Neural cell (in vitro differentiated cells): ENCODE measurements at regions not wholly inside any gene's neighbourhood (a gene's known extent, or its start where the extent isn't known, plus 50 kb on each side); places are given as distances from the start of the nearest gene placed in this dataset.

Source experiments
- H2AFZ ChIP-seq: fragments of 200-600, 300-800 bp; sonication (generic), shearing (Covaris generic); 2 replicates; pipeline ENCODE4 v1.6.0; 2014; ENCODE audit warnings: low read depth, mild to moderate bottlenecking, antibody characterized with exemption, low read length, moderate library complexity
- H3F3A ChIP-seq: fragments of 200-600 bp; shearing (Covaris generic); 2 replicates; pipeline ENCODE4 v1.6.1; 2016; ENCODE audit warnings: mild to moderate bottlenecking, moderate library complexity, mixed read lengths, antibody characterized with exemption, low read length; ENCODE audit not compliant: insufficient read depth, poor library complexity, severe bottlenecking
- H3K27ac ChIP-seq: fragments of 200-600, 300-800 bp; sonication (generic), shearing (Covaris generic); 2 replicates; pipeline ENCODE4 v1.5.1; 2014; ENCODE audit warnings: mild to moderate bottlenecking, low read length, moderate library complexity
- H3K27me3 ChIP-seq: fragments of 300-800, 200-600 bp; sonication (generic), shearing (Covaris generic); 2 replicates; pipeline ENCODE4 v1.6.0; 2014; ENCODE audit warnings: mild to moderate bottlenecking, low read depth, low read length, moderate library complexity; ENCODE audit not compliant: insufficient read depth
- H3K36me3 ChIP-seq: fragments of 300-800, 200-600 bp; sonication (generic), shearing (Covaris generic); 2 replicates; pipeline ENCODE4 v1.5.1; 2014; ENCODE audit warnings: mild to moderate bottlenecking, antibody characterized with exemption, low read length, moderate library complexity; ENCODE audit not compliant: insufficient read depth
- H3K4me2 ChIP-seq: fragments of 300-800, 200-600 bp; sonication (generic), shearing (Covaris generic); 2 replicates; pipeline ENCODE4 v1.6.0; 2014; ENCODE audit warnings: mild to moderate bottlenecking, low read length
- H3K4me3 ChIP-seq: fragments of 300-800, 200-600 bp; sonication (generic), shearing (Covaris generic); 2 replicates; pipeline ENCODE4 v1.5.1; 2014; ENCODE audit warnings: mild to moderate bottlenecking, low read length, moderate library complexity
- H3K79me2 ChIP-seq: fragments of 200-600 bp; shearing (Covaris generic); replicated peaks from 2 replicates; pipeline ENCODE4 v1.6.0; 2014; ENCODE audit warnings: mild to moderate bottlenecking, low read length, moderate library complexity; ENCODE audit not compliant: insufficient read depth
- H3K9ac ChIP-seq: fragments of 300-800, 200-600 bp; sonication (generic), shearing (Covaris generic); 2 replicates; pipeline ENCODE4 v1.6.1; 2016; ENCODE audit warnings: mild to moderate bottlenecking, low read length, mixed read lengths
- H3K9me2 ChIP-seq: fragments of 200-600 bp; shearing (Covaris generic); 2 replicates; pipeline ENCODE4 v1.6.1; 2016; ENCODE audit warnings: mild to moderate bottlenecking, low read length, mixed read lengths; ENCODE audit not compliant: insufficient read depth
- H3K9me3 ChIP-seq: fragments of 200-600, 300-800 bp; sonication (generic), shearing (Covaris generic); 2 replicates; pipeline ENCODE4 v1.6.1; 2016; ENCODE audit warnings: mild to moderate bottlenecking, mixed run types, low read length, moderate library complexity, mixed read lengths
- H4K20me1 ChIP-seq: fragments of 200-600 bp; shearing (Covaris generic); 2 replicates; pipeline ENCODE4 v1.6.1; 2016; ENCODE audit warnings: mild to moderate bottlenecking, mixed run types; ENCODE audit not compliant: insufficient read depth
- CTCF ChIP-seq: fragments of 450-650 bp; IDR thresholded peaks from 2 replicates; pipeline ENCODE4 v1.5.1; 2014; ENCODE audit warnings: antibody characterized with exemption, mild to moderate bottlenecking, moderate library complexity; ENCODE audit not compliant: poor library complexity, severe bottlenecking
- EP300 ChIP-seq: fragments of 450-650 bp; conservative IDR thresholded peaks from 2 replicates; pipeline ENCODE4 v1.6.1; 2014; ENCODE audit warnings: antibody characterized with exemption, mild to moderate bottlenecking, moderate library complexity; ENCODE audit not compliant: poor library complexity, severe bottlenecking
- EZH2 ChIP-seq: fragments of 200-600, 300-800 bp; shearing (Covaris generic), sonication (generic); IDR thresholded peaks from 2 replicates; pipeline ENCODE4 v1.6.1; 2014; ENCODE audit warnings: antibody characterized with exemption, low read length, borderline replicate concordance, mild to moderate bottlenecking; ENCODE audit not compliant: insufficient read depth, poor library complexity, severe bottlenecking
- MXI1 ChIP-seq: fragments of 450-650 bp; conservative IDR thresholded peaks from 2 replicates; pipeline ENCODE4 v1.6.1; 2014; ENCODE audit warnings: antibody characterized with exemption, mild to moderate bottlenecking; ENCODE audit not compliant: poor library complexity, severe bottlenecking
- POLR2AphosphoS5 ChIP-seq: IDR thresholded peaks from 2 replicates; pipeline ENCODE4 v1.6.1; 2012
- RAD21 ChIP-seq: fragments of 450-650 bp; conservative IDR thresholded peaks from 2 replicates; pipeline ENCODE4 v1.6.1; 2014; ENCODE audit warnings: antibody characterized with exemption, mild to moderate bottlenecking, moderate library complexity
- REST ChIP-seq: IDR thresholded peaks from 2 replicates; pipeline ENCODE4 v1.6.1; 2012; ENCODE audit warnings: borderline replicate concordance
- SMC3 ChIP-seq: fragments of 450-650 bp; conservative IDR thresholded peaks from 2 replicates; pipeline ENCODE4 v1.6.1; 2014; ENCODE audit warnings: antibody characterized with exemption, mild to moderate bottlenecking, moderate library complexity; ENCODE audit not compliant: poor library complexity
- TAF1 ChIP-seq: IDR thresholded peaks from 2 replicates; pipeline ENCODE4 v1.6.1; 2012; ENCODE audit warnings: low read depth

- Histone ChIP-seq H3K27me3 (peaks cover 12% of the 10 kb centered on the region), H3K36me3 (no peaks in the 10 kb centered on the region), H3K9me2 (no peaks in the 10 kb centered on the region), H3K4me3 (no peak overlapping the region), H3K27ac (no peak overlapping the region), H3K79me2 (no peaks in the 10 kb centered on the region), H3F3A (no peaks in the 10 kb centered on the region), H2AFZ (no peak overlapping the region), H3K9ac (no peak overlapping the region), H4K20me1 (no peaks in the 10 kb centered on the region), H3K4me2 (no peak overlapping the region), H3K9me3 (no peaks in the 10 kb centered on the region)
- TF ChIP-seq EP300 = no peak
- no peak for TF ChIP-seq REST
- no peak for TF ChIP-seq SMC3
- no peak for TF ChIP-seq EZH2
- TF ChIP-seq RAD21 = no peak
- TF ChIP-seq POLR2AphosphoS5 = no peak
- no peak for TF ChIP-seq CTCF
- TF ChIP-seq MXI1 = no peak
- no peak for TF ChIP-seq TAF1
These were observed 162.8 kb upstream of the TNRC6C start for GRCh38 chr17:77795685-77796084.

GRCh38 chr17:77796176-77796860, 162.2 kb upstream of the TNRC6C start:
- Histone ChIP-seq H4K20me1 (no peaks in the 10 kb centered on the region), H3K4me3 (no peak overlapping the region), H2AFZ (no peak overlapping the region), H3K4me2 (no peak overlapping the region), H3K9me3 (no peaks in the 10 kb centered on the region), H3K27me3 (peaks cover 12% of the 10 kb centered on the region), H3K79me2 (no peaks in the 10 kb centered on the region), H3K9ac (no peak overlapping the region), H3F3A (no peaks in the 10 kb centered on the region), H3K27ac (no peak overlapping the region), H3K36me3 (no peaks in the 10 kb centered on the region), H3K9me2 (no peaks in the 10 kb centered on the region)
- TF ChIP-seq MXI1 (no peak), SMC3 (no peak), CTCF (no peak), EZH2 (no peak), TAF1 (no peak), POLR2AphosphoS5 (no peak), RAD21 (no peak), EP300 (no peak), REST (no peak)
